Endothelial cell of umbilical vein (primary cell): ENCODE measurements at regions not wholly inside any gene's neighbourhood (a gene's known extent, or its start where the extent isn't known, plus 50 kb on each side); places are given as distances from the start of the nearest gene placed in this dataset.

Source experiments
- BruUV-seq: library from RNA; stranded (reverse); fragments of 400-500 nt; replicated peaks from 2 replicates; lab custom pipeline; 2021; lab: Mats Ljungman, UMichigan
- CTCF ChIA-PET: fragments of 300-600, 350-600 bp; sonication (Branson Sonifier 250); formaldehyde crosslinking; loops from one replicate; lab custom pipeline; 2021; ENCODE audit warnings: antibody characterized with exemption, inconsistent platforms; lab: Charles Lee
- POLR2A ChIA-PET: fragments of 300-600, 350-600 bp; sonication (Branson Sonifier 250); formaldehyde crosslinking; loops from one replicate; lab custom pipeline; 2021; ENCODE audit warnings: antibody characterized with exemption, inconsistent platforms; lab: Charles Lee
- DNase-seq: peaks from one replicate; pipeline ENCODE4 v3.0.0-alpha.2; 2011; ENCODE audit warnings: low read depth, low spot score
- FAIRE-seq: peaks from 2 replicates; lab custom pipeline; 2011; peaks lifted over from hg19 to GRCh38; lab: Jason Lieb, UNC
- H2AFZ ChIP-seq: 2 replicates; pipeline ENCODE4 v1.6.0; 2012; ENCODE audit warnings: low read depth, low read length, control low read depth, inconsistent platforms
- H3K27ac ChIP-seq: 2 replicates; pipeline ENCODE4 v1.5.1; 2011; ENCODE audit warnings: low read depth, mild to moderate bottlenecking, control low read depth, low read length, moderate library complexity; ENCODE audit not compliant: insufficient read depth
- H3K27me3 ChIP-seq, 2 experiments: 2 replicates each; pipeline versions ENCODE4 v1.6.0 to v1.6.1; 2011; ENCODE audit warnings: low read length in 2 of 2, mixed read lengths in 1 of 2; ENCODE audit not compliant: control insufficient read depth in 2 of 2, insufficient read depth in 2 of 2
- H3K36me3 ChIP-seq, 2 experiments: 2 replicates in 1 of 2; 3 replicates in 1 of 2; pipeline ENCODE4 v1.5.1; 2011; ENCODE audit warnings: low read length in 2 of 2, mild to moderate bottlenecking in 1 of 2, moderate library complexity in 1 of 2; ENCODE audit not compliant: control insufficient read depth in 2 of 2, insufficient read depth in 2 of 2; ENCODE audit errors: extremely low read depth in 1 of 2
- H3K4me1 ChIP-seq: 3 replicates; pipeline ENCODE4 v1.5.1; 2011; ENCODE audit warnings: mild to moderate bottlenecking, low read length; ENCODE audit not compliant: control insufficient read depth, insufficient read depth; ENCODE audit errors: extremely low read depth
- H3K4me2 ChIP-seq: 2 replicates; pipeline ENCODE4 v1.6.1; 2011; ENCODE audit warnings: low read length, control low read depth, mixed read lengths; ENCODE audit not compliant: insufficient read depth
- H3K4me3 ChIP-seq, 3 experiments: fragments of 200-600 bp in 1 of 3; sonication (generic), shearing (Covaris generic) in 1 of 3; replicated peaks in 1 of 3; 2 replicates each; pipeline ENCODE4 v1.5.1; 2011 to 2016; ENCODE audit warnings: control low read depth in 3 of 3, low read length in 3 of 3, mild to moderate bottlenecking in 2 of 3, inconsistent platforms in 1 of 3, low read depth in 1 of 3, moderate library complexity in 1 of 3; ENCODE audit not compliant: insufficient read depth in 1 of 3
- H3K79me2 ChIP-seq: 2 replicates; pipeline ENCODE4 v1.6.0; 2012; ENCODE audit warnings: low read length, inconsistent platforms; ENCODE audit not compliant: control insufficient read depth, insufficient read depth
- H3K9ac ChIP-seq: replicated peaks from 2 replicates; pipeline ENCODE3; 2011; ENCODE audit warnings: low read length, control low read depth; ENCODE audit not compliant: insufficient read depth; ENCODE audit errors: extremely low read depth
- H3K9me1 ChIP-seq: replicated peaks from 3 replicates; pipeline ENCODE4 v1.6.0; 2011; ENCODE audit warnings: mild to moderate bottlenecking, low read length; ENCODE audit not compliant: control insufficient read depth, insufficient read depth; ENCODE audit errors: extremely low read depth
- H3K9me3 ChIP-seq: replicated peaks from 2 replicates; pipeline ENCODE4 v1.5.1; 2012; ENCODE audit warnings: low read length, inconsistent platforms; ENCODE audit not compliant: control insufficient read depth, insufficient read depth
- H4K20me1 ChIP-seq: replicated peaks from 2 replicates; pipeline ENCODE3; 2011; ENCODE audit warnings: mild to moderate bottlenecking, low read length; ENCODE audit not compliant: control insufficient read depth, insufficient read depth; ENCODE audit errors: extremely low read depth
- EZH2 ChIP-seq: IDR thresholded peaks from 2 replicates; pipeline ENCODE4 v1.6.1; 2012; ENCODE audit warnings: borderline replicate concordance, low read depth, mild to moderate bottlenecking, moderate library complexity, low read length, inconsistent platforms; ENCODE audit not compliant: severe bottlenecking
- FOS ChIP-seq: IDR thresholded peaks from 2 replicates; pipeline ENCODE4 v1.6.1; 2011; ENCODE audit warnings: mild to moderate bottlenecking, low read length, moderate library complexity, borderline replicate concordance; ENCODE audit not compliant: insufficient read depth
- GATA2 ChIP-seq: IDR thresholded peaks from 2 replicates; pipeline ENCODE4 v1.7.0; 2011; ENCODE audit warnings: low read depth, mild to moderate bottlenecking, moderate library complexity, mixed read lengths, low read length; ENCODE audit not compliant: insufficient read length, insufficient read depth
- JUN ChIP-seq: IDR thresholded peaks from 2 replicates; pipeline ENCODE4 v1.6.1; 2011; ENCODE audit warnings: borderline replicate concordance, low read depth; ENCODE audit not compliant: insufficient read length, insufficient read depth
- MAX ChIP-seq: IDR thresholded peaks from 2 replicates; pipeline ENCODE4 v1.6.1; 2011; ENCODE audit not compliant: insufficient read depth, insufficient read length
- MYC ChIP-seq: IDR thresholded peaks from one replicate; pipeline ENCODE4 v1.6.1; 2011; ENCODE audit warnings: mild to moderate bottlenecking, low read depth, low read length
- POLR2A ChIP-seq: IDR thresholded peaks from 2 replicates; pipeline ENCODE4 v1.6.1; 2012; ENCODE audit warnings: low read depth, mild to moderate bottlenecking, control low read depth, low read length
- POLR2AphosphoS5 ChIP-seq: IDR thresholded peaks from 2 replicates; pipeline ENCODE4 v1.6.1; 2012; ENCODE audit warnings: low read depth, mild to moderate bottlenecking, control low read depth, low read length, moderate library complexity; ENCODE audit not compliant: insufficient read depth
- dilution Hi-C: fragments of 300-500 bp; cut with MboI; formaldehyde crosslinking; loops from one replicate; pipeline ENCODE4 v1.15.0; 2019; ENCODE audit warnings: low sequenced_read_pairs; ENCODE audit not compliant: extremely low pct_ligation_motif_present
- intact Hi-C: fragments of 100-400 bp; cut with micrococcal nuclease; formaldehyde crosslinking; loops from one replicate; pipeline ENCODE4 v1.10.0; 2022
- TF ChIP-seq, protein P1 (sequence below), 2 donors: IDR thresholded peaks; 1 replicate in 1 of 2; 2 replicates in 1 of 2; pipeline ENCODE4 v1.5.1; 2011; ENCODE audit warnings: low read length in 2 of 2, mild to moderate bottlenecking in 2 of 2, moderate library complexity in 2 of 2, control low read depth in 1 of 2, inconsistent platforms in 1 of 2, low read depth in 1 of 2; ENCODE audit not compliant: insufficient read depth in 1 of 2; ENCODE audit errors: extremely low read depth in 1 of 2

DNA sequence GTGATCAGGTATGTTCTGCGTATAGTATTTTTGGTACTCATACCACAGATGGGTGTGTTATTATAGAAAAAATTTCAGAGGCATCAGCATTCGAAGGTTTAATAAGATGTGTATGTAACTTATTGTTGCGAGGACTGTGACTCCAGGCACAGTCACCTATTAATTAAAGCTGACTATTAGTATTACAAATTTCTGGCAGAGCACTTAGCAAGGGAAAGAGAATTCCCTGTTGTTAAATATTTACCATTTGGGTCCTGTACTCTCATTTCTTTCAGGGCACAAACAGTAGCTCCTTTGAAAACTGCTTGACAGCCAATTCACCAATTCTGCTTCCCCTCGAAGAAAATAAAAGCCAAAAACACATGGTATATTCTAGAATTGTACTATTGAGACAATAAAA lies 653.8 kb downstream of the ELAVL2 start:
- no peak overlapping the region for H3K9ac ChIP-seq
- ChIA-PET POLR2A (no interaction called here), CTCF (no interaction called here)
- H3K4me2 ChIP-seq, result no peak overlapping the region
- intact Hi-C loops (no loop called here), dilution Hi-C loops (no loop called here)
- no peak overlapping the region for H2AFZ ChIP-seq
- H3K79me2 ChIP-seq, result no peaks in the 10 kb centered on the region
- H3K4me3 ChIP-seq, result no peak overlapping the region
- no TSS peak for BruUV-seq
- no peak overlapping the region for H3K27ac ChIP-seq
- no peaks in the 10 kb centered on the region for H3K9me3 ChIP-seq
- DNase-seq, result no peak
- H3K36me3 ChIP-seq, result no peaks in the 10 kb centered on the region
- no peaks in the 10 kb centered on the region for H3K4me1 ChIP-seq
- no peaks in the 10 kb centered on the region for H4K20me1 ChIP-seq
- FAIRE-seq, result no peak
- H3K27me3 ChIP-seq, result no peaks in the 10 kb centered on the region
- no peaks in the 10 kb centered on the region for H3K9me1 ChIP-seq
- TF ChIP-seq POLR2AphosphoS5 (no peak), MYC (no peak), EZH2 (no peak), FOS (no peak), POLR2A (no peak), GATA2 (no peak), JUN (no peak), MAX (no peak)
- TF ChIP-seq, protein P1, sequence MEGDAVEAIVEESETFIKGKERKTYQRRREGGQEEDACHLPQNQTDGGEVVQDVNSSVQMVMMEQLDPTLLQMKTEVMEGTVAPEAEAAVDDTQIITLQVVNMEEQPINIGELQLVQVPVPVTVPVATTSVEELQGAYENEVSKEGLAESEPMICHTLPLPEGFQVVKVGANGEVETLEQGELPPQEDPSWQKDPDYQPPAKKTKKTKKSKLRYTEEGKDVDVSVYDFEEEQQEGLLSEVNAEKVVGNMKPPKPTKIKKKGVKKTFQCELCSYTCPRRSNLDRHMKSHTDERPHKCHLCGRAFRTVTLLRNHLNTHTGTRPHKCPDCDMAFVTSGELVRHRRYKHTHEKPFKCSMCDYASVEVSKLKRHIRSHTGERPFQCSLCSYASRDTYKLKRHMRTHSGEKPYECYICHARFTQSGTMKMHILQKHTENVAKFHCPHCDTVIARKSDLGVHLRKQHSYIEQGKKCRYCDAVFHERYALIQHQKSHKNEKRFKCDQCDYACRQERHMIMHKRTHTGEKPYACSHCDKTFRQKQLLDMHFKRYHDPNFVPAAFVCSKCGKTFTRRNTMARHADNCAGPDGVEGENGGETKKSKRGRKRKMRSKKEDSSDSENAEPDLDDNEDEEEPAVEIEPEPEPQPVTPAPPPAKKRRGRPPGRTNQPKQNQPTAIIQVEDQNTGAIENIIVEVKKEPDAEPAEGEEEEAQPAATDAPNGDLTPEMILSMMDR (IDR thresholded peaks at IDR 0.05; ENCODE audit: extremely low read depth in 1 of 2, insufficient read depth in 1 of 2, low read depth in 1 of 2, low read length in 2 of 2), result no peak
